GM12878 (cell line): ENCODE measurements at regions not wholly inside any gene's neighbourhood (a gene's known extent, or its start where the extent isn't known, plus 50 kb on each side); places are given as distances from the start of the nearest gene placed in this dataset.

Experiments
- ATAC-seq: fragments of 200-7000 bp; cut with Tn5 transposase; 3 replicates; pipeline ENCODE4 v1.9.1; 2020; ENCODE audit warnings: mild to moderate bottlenecking, moderate library complexity
- BruUV-seq: library from RNA; stranded (reverse); fragments of 400-500 nt; replicated peaks from 2 replicates; lab custom pipeline; 2021; lab: Mats Ljungman, UMichigan
- CTCF ChIA-PET: fragments of 300-600 bp; sonication (Branson Sonifier 250); formaldehyde crosslinking; extraction: SDS; loops from one replicate; lab custom pipeline; 2021; ENCODE audit warnings: inconsistent platforms; lab: Yijun Ruan, JAX
- POLR2A ChIA-PET: fragments of 350-600 bp; formaldehyde crosslinking; extraction: SDS; loops from one replicate; lab custom pipeline; 2021; ENCODE audit warnings: inconsistent platforms; lab: Charles Lee
- RAD21 ChIA-PET: fragments of 300-600 bp; sonication (Branson Sonifier 250); formaldehyde crosslinking; loops from one replicate; lab custom pipeline; 2023; ENCODE audit warnings: antibody characterized with exemption; ENCODE audit not compliant: unreplicated experiment; lab: Charles Lee
- SMC1A ChIA-PET: fragments of 300-600 bp; sonication (Branson Sonifier 250); formaldehyde crosslinking; loops from one replicate; lab custom pipeline; 2023; ENCODE audit not compliant: unreplicated experiment, uncharacterized antibody; lab: Charles Lee
- DNase-seq: peaks from one replicate; pipeline ENCODE4 v3.0.0-alpha.2; 2011; ENCODE audit warnings: low read depth, low spot score
- FAIRE-seq: peaks from 3 replicates; lab custom pipeline; 2011; peaks lifted over from hg19 to GRCh38; lab: Jason Lieb, UNC
- H2AFZ ChIP-seq: 2 replicates; pipeline ENCODE4 v1.6.0; 2011; ENCODE audit warnings: low read depth, low read length, control low read depth; ENCODE audit not compliant: control insufficient read depth
- H3K27ac ChIP-seq: 2 replicates; pipeline ENCODE4 v1.5.1; 2011; ENCODE audit warnings: control low read depth; ENCODE audit not compliant: control insufficient read depth, insufficient read depth
- H3K27me3 ChIP-seq, 2 experiments: replicated peaks in 1 of 2; 2 replicates each; pipeline versions ENCODE4 v1.6.0 to v1.6.1; 2011; ENCODE audit warnings: low read length in 1 of 2; ENCODE audit not compliant: control insufficient read depth in 2 of 2, insufficient read depth in 2 of 2
- H3K36me3 ChIP-seq, 2 experiments: 2 replicates each; pipeline ENCODE4 v1.5.1; 2011; ENCODE audit warnings: low read length in 1 of 2; ENCODE audit not compliant: control insufficient read depth in 2 of 2, insufficient read depth in 2 of 2
- H3K4me1 ChIP-seq: 2 replicates; pipeline ENCODE4 v1.6.1; 2011; ENCODE audit warnings: mild to moderate bottlenecking, low read length, moderate library complexity, mixed read lengths; ENCODE audit not compliant: control insufficient read depth, insufficient read depth
- H3K4me2 ChIP-seq: 2 replicates; pipeline ENCODE4 v1.6.0; 2011; ENCODE audit warnings: control low read depth; ENCODE audit not compliant: control insufficient read depth, insufficient read depth
- H3K4me3 ChIP-seq: fragments of 200-600 bp; sonication (generic); 2 replicates; pipeline ENCODE4 v1.5.1; 2016
- H3K79me2 ChIP-seq: 2 replicates; pipeline ENCODE4 v1.6.0; 2011; ENCODE audit warnings: low read length; ENCODE audit not compliant: control insufficient read depth, insufficient read depth
- H3K9ac ChIP-seq: 2 replicates; pipeline ENCODE4 v1.8.0; 2011; ENCODE audit warnings: low read length, control low read depth, mixed read lengths; ENCODE audit not compliant: control insufficient read depth, insufficient read depth
- H3K9me3 ChIP-seq: replicated peaks from 3 replicates; pipeline ENCODE4 v1.5.1; 2011; ENCODE audit warnings: mild to moderate bottlenecking, low read length; ENCODE audit not compliant: control insufficient read depth, insufficient read depth
- H4K20me1 ChIP-seq: 2 replicates; pipeline ENCODE4 v1.6.0; 2011; ENCODE audit not compliant: control insufficient read depth, insufficient read depth
- E2F4 ChIP-seq: IDR thresholded peaks from 2 replicates; pipeline ENCODE4 v1.6.1; 2012; ENCODE audit warnings: low read depth, low read length, improper control_type of control experiment
- POLR2AphosphoS2 ChIP-seq: IDR thresholded peaks from 2 replicates; pipeline ENCODE4 v1.6.1; 2011; ENCODE audit warnings: low read depth, mild to moderate bottlenecking, low read length, improper control_type of control experiment, moderate library complexity
- WGBS: methylation state at CpG from one replicate; pipeline ENCODE4 v1.1.6; 2016; ENCODE audit warnings: low lambda C conversion rate; ENCODE audit not compliant: insufficient replicate concordance, insufficient coverage; ENCODE audit errors: missing lambda C conversion rate; 5-methylcytosine and 5-hydroxymethylcytosine counted together
- in situ Hi-C: fragments of 300-500 bp; cut with MboI; formaldehyde crosslinking; loops from 9 replicates; pipeline ENCODE4 v1.14.3; 2018; ENCODE audit warnings: mixed read lengths
- intact Hi-C: fragments of 100-400 bp; cut with micrococcal nuclease; formaldehyde crosslinking; loops from one replicate; pipeline ENCODE4 v1.14.2; 2022; ENCODE audit not compliant: unreplicated experiment

GRCh38 chr3:68620211-68620610 lies 312.1 kb downstream of the TAFA4 start:
- Histone ChIP-seq H3K4me3 (no peak overlapping the region), H3K36me3 (no peaks in the 10 kb centered on the region), H2AFZ (no peak overlapping the region), H4K20me1 (no peaks in the 10 kb centered on the region), H3K27me3 (no peaks in the 10 kb centered on the region), H3K4me2 (no peak overlapping the region), H3K79me2 (no peaks in the 10 kb centered on the region), H3K27ac (no peak overlapping the region), H3K4me1 (no peaks in the 10 kb centered on the region), H3K9ac (no peak overlapping the region), H3K9me3 (no peaks in the 10 kb centered on the region)
- POLR2A ChIA-PET = no interaction called here
- CTCF ChIA-PET = no interaction called here
- no TSS peak for BruUV-seq
- in situ Hi-C loops = no loop called here
- no peak for ATAC-seq
- SMC1A ChIA-PET = no interaction called here
- no peak for DNase-seq
- RAD21 ChIA-PET = no interaction called here
- intact Hi-C loops = no loop called here
- WGBS = 36% methylated on average over 6 of the region's 6 CpGs
- TF ChIP-seq POLR2AphosphoS2 = no peak
- no peak for FAIRE-seq

GRCh38 chr3:68614087-68614486 lies 318.3 kb downstream of the TAFA4 start:
- intact Hi-C loops (no loop called here), in situ Hi-C loops (no loop called here)
- Histone ChIP-seq H4K20me1 (no peaks in the 10 kb centered on the region), H3K9me3 (no peaks in the 10 kb centered on the region), H2AFZ (no peak overlapping the region), H3K9ac (no peak overlapping the region), H3K36me3 (no peaks in the 10 kb centered on the region), H3K4me2 (no peak overlapping the region), H3K79me2 (no peaks in the 10 kb centered on the region), H3K4me1 (no peaks in the 10 kb centered on the region), H3K4me3 (no peak overlapping the region), H3K27ac (no peak overlapping the region)
- no TSS peak for BruUV-seq
- WGBS = 20% methylated on average over 6 of the region's 6 CpGs
- ChIA-PET POLR2A (no interaction called here), RAD21 (no interaction called here), CTCF (no interaction called here), SMC1A (no interaction called here)
- ATAC-seq (no peak), DNase-seq (no peak)
- TF ChIP-seq E2F4 = no peak
- TF ChIP-seq, all 136 proteins: peak for 0
- H3K27me3 ChIP-seq = no peaks in the 10 kb centered on the region; a peak in 1 of 4 replicates
- FAIRE-seq = no peak
